AG20443 (cell line): ENCODE measurements at regions not wholly inside any gene's neighbourhood (a gene's known extent, or its start where the extent isn't known, plus 50 kb on each side); places are given as distances from the start of the nearest gene placed in this dataset.

ENCODE experiments used
- DNase-seq: peaks from one replicate; pipeline ENCODE4 v3.0.0; 2012; ENCODE audit warnings: low spot score, mixed read lengths

DNA sequence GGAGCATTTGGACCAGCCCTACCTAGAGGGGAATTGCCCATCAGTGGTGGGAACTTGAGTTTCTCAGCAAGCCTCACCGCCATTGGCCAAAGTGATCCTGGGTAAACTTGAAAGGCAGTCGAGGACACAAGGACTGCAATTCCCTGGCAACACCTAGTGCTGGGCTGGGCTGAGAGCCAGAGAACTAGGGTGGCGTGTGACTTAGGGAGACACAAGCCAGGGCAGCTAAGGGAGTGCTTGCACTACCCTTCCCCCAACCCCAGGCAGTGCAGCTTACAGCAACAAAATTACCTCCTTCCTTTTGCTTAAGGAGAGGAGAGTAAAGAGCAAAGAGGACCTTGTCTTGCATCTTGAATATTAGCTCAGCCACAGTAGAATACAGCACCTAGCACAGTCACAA lies 176.9 kb upstream of the PRMT6 start:
- no peak for DNase-seq

DNA sequence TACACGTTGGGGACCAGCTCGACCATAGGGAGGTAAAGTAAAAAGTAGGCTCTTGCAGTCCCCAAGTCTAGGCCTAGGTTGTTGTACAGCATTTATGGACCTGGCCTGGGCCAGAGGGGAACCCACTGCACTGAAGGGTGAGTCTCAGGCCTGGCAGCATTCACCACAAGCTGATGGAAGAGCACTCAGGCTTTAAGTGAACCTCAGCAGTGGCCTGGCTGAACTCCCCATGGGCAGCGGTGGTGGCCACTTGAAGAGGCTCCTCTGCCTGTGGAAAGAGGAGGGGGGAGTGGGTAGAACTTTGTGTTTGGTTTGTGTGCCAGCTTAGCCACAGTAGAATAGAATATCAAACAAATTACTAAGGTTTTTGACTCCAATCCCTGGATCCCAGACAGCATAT lies 176.2 kb upstream of the PRMT6 start:
- no peak for DNase-seq

DNA sequence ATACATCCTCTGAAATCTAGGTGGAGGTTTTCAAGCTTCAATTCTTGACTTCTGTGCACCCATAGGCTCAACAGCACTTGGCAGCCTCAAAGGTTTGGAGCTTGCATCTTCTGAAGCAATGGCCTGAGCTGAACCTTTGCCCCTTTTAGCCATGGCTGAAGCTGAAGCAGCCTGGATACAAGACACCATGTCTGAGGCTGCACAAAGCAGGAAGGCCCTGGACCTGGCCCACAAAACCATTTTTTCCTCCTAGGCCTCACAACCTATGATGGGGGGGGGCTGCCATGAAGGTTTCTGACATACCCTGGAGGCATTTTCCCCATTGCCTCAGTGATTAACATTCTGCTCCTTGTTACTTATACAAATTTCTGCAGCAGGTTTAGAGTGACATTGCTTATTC lies 173.3 kb upstream of the PRMT6 start:
- DNase-seq, result no peak

DNA sequence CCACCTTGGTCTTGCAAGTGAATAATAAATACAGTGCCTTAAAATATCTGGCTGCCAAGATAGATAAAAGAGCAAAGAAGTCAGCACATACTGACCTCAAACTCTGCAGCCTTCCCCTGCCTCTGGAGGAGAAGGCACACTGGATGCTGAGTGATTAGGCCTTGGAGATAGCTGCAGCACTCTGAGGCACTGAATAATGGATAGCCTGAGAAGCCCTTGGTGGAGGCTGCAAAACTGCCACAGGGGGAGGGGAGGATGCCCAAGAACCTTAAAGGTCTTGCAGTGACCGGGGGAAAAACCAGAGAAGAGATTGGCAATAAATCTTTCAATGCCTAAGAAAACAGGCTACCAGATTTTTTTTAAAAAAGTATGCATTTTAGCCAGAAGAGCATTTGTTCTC lies 167.4 kb upstream of the PRMT6 start:
- DNase-seq, result no peak

DNA sequence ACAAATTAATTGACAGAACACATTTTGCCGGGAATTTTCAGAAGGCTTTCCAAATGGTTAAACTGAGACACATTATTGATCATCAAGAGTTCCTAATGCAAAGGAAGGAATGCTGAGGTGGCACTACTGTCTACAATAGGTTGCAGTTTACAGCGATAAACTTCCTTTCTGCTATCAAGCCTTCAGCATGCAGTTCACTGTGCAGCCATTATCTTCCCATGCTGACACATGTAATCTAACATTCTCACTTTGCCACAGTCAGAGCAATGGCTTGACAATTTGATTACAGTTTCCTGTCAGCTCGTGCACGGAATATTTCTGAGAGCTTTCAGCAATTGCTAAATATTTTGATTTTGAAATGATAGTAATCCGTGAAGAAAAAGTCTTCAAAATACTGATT lies 166.9 kb upstream of the PRMT6 start:
- DNase-seq, result no peak

DNA sequence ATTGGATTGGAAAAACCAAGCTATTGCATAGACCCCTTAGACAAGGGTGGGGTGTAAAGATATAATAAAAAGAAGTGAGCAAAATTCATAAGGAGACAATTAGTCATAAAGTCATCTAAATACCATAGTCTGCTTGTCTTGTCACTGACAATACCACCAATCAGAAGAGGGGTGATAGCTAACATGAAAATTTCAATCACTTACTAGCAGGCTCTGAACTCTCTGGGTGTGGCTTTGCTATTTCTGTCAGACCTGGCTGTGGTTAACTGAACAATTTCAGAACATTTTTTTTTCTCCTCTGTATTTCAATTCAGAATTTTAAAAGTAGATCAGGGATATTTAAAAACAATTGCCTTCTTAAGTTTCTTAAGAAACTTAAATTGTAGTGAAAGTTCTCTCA lies 158.5 kb upstream of the PRMT6 start:
- no peak for DNase-seq

DNA sequence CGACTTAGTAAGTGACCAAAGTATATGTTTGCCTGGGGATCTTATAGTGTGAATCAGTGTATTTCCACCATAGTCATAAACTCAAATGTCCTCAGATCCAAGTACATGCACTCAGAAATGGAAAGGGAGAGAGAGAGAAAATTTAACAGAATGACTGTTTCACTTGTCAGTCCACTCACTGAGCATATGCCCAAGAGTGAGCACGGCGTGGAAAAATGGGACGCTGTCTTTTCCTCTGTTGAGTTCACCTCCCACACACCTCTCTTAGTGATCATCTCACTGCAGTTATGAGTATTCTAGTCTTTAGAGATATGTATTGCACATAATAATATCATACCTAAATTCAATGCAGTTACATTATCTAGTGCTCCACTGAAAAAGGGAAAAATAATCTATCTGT lies 156.8 kb upstream of the PRMT6 start:
- no peak for DNase-seq

DNA sequence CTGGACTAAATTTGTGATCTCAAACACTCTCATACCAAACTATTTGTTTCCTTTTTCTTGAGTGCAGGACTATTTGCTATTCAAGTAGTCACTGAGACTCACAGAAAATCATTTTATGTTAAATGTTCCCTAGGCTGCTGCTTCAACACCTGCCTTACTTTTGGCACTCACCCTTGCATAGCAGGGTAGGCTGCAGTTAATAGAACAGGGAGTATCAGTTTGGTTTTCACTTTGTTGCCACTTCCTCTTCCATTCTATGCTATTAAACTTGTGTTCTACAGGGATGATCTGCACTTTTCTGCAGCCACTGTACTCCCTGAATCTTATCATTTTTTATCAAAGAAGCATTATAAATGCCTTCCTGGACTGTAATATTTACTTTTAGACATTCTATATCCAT lies 148.7 kb upstream of the PRMT6 start:
- no peak for DNase-seq

DNA sequence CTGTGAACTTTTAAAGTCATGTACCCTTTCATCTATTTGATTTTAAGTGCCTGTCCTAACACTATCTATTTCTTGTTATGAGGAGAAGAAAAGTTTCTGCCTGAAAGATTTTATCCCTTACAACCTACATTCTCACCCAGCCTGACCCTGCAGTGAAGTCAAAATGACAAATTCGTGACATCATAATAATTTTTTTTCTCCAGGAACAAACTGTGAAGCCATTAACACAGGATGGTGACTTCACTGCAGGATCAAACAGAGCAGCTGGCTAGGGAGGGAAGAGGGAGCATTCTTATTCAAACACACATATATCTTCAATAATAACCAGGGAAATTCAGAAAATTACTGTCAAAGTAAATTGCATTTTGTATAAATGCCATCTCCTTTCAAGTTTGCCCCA lies 147.8 kb upstream of the PRMT6 start:
- DNase-seq, result no peak

DNA sequence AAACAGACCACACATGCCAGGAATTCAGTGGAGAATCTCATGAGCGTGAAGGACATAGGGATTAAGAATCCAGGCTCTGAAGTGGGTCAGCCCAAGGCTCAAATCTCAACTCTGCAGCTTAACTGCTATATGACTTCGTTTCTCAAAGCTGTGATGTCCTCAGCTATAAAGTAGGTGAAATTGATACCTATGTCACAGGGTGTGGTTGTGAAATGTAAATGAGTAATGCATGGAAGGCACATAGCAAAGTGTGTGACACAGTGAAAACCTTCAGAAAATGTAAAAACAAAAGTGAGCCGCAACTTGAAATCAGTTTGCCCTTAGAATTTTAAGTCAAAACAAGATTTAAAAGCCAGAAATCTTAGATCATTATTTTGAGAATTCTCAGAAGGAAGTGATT lies 145.7 kb upstream of the PRMT6 start:
- DNase-seq, result no peak

DNA sequence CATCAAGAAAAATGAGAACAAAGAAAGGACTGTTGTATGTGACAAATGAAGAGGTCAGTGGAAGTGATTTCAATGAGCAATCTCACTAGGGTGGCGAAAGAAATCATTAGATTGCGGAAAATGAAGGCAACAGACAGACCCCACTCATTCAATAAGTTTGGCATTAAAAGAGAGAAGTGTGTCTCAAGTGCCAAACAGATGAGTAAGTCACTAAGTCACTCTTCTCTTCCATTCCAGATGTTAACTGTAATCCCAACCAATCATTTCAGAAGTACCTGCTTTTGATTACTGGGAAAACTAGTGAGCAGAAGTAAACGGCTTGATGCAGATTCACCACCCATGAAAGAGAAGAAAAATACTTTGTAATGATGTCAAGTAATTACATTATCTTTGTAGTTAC lies 144.3 kb upstream of the PRMT6 start:
- peak; percentile 9 for DNase-seq

DNA sequence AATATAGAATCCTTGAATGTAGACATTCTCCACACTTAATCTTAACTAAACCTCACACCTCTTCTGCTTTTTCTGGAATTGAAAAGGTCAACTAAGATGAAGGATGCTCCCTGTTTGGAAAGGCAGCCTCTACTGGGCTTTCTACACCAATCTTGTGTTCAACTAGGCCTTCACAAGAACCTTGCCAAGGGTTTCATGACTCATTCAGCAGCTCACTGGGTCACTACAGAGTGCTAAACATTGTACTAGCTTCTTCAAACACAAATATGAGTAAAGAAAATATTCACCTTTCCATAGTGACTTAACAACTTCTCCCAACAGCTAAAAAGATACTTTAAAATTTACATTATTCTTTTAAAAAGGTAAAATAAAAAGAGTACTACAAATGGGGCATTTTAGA lies 135.3 kb upstream of the PRMT6 start:
- no peak for DNase-seq

DNA sequence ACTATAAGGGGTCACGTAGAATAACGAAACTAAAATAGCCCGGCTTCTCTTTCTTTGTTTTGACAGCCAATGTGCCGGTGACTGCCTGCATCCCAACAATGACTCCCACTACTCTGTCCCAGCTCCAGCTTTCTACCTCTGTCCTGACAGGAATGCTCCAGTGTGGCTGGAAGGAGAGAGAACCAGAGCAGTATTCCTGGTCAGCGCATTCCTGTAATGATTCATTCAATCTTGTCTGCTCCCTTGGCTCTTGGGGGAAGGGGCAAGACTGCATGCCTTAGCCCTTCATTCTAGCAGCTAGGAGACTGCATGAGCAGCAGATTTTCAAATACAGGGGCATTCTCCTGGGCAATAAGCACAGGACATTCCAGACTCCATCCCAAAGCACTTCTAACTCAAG lies 132.1 kb upstream of the PRMT6 start:
- DNase-seq, result peak; percentile 39

DNA sequence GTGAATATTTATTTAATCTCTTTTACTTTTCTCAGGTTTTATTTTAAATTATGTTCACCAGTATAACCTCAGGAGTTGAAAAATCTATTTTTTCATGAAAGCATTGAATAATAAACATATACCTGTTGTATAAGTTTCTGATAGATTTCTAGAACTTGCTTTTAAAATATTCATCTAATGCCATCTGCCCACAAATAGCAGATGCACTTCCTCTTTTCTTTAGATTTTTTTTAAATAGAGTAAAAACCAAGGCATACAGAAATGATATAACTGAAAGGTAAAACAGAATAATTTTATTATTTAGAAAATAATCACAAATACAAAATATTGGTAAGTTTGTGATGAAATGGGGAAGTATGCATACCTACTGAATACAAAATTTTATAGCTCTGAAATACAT lies 130.7 kb upstream of the PRMT6 start:
- no peak for DNase-seq

DNA sequence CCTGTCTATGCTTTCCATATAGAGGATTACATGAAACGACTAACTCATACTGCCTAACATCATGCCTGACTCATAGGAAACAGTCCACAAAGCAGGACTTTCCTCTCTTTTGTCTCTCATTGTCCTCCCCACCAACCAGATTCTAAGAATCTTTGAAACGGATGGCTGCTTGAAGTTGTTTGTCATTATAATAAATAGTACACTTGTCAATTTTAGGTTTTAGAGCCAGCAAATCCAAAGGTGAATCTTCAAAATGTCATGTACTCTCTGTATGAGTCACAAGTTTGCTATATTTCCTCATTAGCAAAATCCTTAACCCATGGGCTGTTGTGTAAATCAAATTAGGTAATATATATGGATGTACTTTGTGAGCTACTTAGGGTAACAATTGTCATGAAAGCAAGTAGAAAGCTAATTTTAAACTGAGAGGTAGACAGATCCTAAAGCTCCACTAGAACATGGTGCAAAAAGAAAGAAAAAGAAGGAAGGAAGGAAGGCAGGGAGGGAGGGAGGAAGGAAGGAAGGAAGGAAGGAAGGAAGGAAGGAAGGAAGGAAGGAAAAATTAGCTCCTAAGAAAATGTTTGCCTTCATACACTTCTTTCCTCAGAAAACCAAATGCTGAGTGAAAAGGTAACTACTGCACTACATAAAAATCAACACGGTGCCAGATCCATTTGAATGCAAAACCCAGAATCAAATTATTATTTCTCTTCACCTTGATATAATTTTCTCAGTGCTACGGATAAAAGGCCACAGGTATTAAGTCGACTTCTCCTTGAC lies 129.5 kb upstream of the PRMT6 start:
- DNase-seq, result no peak

DNA sequence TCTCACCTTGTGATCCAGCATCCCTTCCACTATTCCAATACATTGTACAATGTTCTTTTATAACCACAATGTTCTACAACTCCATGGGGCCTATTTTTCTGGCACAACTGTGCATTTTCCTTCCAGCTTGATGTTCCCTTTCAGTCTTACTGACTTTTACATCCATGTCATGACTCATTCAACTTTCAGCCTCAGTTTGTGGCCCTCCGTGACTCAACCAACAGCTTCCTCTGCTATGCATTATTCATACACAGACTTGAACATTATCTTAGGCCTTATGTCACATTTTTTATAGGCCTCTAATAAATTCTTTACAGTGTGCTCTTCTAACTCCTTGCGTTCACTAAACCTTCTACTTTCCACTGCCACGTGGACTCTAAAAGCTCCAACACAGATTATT lies 119.4 kb upstream of the PRMT6 start:
- peak; percentile 33 for DNase-seq

DNA sequence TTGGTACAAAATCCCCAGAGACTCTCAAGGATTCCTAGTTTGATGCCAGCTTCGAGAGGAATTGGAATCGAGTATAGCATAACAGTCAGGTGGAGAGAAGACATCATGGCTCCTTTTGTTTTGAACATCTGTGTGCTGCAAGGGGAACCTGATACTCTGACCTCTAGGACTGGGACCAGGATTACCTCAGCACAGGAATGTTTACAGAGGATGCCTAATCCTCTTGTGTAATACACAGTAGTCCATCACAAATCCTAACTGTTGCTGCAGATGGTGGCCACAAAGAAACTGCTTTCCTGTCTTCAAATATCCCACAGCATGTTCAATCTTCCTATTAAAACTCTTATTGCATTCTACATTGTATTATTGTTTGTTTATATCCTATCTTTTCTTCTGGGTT lies 111.8 kb upstream of the PRMT6 start:
- DNase-seq, result no peak

DNA sequence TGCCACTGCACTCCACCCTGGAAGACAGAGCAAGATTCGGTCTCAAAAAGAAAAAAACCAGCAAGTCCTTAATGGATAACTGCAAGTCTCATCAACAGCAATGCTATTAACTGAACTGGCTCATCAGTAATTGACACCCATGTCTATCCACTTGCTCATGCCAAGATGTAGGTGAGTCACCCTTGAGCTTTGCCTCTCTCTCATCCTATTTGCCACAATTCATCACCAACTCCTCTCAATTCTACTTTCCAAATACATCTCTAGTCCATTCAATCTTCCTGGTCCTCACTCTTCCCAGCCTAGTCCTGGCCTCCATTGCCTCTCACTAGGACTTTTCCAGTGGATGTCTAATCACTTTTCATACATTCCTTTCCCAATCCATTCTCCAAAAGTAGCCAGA lies 103.7 kb upstream of the PRMT6 start:
- DNase-seq, result peak; percentile 13

DNA sequence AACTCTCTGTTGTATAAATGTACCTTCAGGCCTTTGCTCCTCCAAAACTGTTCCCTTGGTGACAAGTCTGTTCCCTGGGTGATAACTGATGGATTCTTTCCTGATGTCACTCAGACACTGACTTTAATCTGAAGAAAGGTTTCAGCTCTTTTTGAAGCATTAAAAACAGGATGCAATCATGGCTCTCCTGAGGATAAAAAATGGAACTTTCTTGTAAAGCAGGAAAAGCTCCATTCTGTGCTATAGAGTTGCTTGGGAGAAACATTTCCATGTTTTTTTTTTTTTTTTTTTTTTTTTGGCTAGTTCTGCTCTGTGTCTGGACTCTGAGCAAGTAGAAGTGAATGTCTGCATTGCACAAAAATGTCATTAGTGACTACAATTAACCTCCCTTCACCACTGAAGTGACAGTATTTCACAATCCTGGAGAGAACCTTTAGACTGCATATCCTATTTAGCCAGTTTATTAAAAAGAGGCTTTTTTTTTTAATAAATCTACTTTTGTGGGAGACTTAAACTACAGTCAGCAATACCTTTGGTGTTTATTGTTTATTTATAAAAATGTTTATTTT lies 101.7 kb upstream of the PRMT6 start:
- DNase-seq, result peak; percentile 11

DNA sequence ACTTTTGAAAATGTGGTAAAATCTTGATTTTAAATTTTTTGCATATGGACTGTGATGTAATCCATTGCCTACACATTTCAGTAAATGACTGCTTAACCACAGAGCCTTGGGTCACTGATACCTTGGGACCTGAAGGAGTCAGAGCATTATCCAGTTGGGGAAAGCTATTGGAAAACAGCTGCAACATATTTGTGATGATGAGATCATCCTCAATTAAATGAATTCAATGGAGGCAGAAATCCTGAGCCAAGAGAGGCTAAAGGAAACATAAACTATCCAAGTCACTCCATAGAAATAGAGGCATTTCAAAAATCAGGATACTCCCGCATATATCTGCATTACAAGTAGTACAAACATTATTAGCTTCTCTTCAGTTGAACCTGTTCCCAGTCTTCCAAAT lies 99.8 kb upstream of the PRMT6 start:
- DNase-seq, result no peak

DNA sequence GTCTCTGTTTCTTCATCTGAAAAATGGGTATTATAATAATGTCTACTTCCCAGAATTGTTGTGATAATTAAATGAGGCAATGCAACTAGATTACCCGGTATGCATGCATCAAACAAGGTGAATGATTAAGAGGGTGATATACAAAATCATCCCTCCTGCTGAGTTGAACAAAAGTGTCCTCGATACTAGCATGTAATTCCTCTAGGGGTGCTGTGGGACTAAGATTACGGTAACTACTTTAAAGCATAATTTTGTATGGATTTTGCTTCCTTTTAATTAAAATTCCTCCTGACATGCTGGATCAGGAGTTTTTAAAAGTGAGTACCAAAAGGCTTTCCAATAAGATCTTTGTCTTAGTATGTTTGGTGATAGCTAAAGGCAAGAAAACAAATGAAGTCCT lies 98.7 kb upstream of the PRMT6 start:
- DNase-seq, result no peak

DNA sequence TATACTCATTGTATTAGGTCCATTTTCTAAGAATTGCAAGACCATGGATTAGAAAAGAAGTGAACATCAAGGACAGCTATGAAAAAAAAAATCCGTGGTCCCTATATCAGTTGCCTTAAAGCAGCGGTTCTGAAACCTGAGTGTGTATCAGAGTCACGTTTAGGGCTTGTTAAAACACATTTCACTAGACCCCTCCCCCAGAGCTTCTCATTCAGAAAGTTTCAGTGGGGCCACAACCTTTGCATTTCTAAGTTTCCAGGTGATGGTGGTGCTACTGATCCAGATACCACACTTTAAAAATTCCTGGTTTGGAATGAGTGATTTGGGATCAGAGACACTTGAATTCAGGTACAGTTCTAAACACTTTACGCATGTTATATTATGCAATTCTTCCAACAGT lies 96.1 kb upstream of the PRMT6 start:
- no peak for DNase-seq

DNA sequence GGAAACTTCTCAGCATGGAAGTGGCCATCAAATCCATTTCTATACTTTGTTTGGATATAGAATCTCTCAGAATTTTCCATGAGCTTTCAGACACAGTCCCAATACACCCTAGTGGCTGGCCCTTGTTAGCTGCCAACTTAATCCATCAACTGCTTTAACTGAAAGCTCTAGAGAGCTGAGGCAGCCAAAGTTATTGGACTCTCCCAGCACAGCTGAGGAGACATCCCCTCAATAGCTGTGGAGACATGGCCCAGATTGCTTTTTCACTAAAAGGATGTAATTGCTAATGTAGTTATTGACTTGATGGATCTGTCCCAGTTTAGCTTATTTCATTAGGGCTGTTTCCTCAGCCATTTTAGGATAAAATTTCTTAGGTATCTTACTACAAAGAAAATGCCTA lies 94.8 kb upstream of the PRMT6 start:
- DNase-seq, result no peak

DNA sequence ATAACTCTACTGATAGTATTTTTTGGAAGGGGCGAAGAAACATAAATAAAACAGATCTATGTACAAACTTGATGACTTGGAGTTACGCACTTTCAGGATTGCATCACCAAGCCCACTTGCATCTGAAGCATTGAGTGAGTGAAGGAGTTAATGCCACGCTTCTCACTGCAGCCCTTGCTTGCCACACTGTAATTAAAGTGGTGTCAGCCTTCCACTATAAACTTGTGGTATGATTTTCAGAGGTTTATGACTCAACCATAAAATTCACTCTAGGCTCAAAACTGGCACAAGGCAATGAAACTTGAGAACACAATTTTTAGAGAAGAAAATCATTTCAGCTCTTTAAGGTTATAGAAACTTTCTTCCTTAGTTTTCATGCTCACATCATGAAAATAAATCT lies 93.9 kb upstream of the PRMT6 start:
- peak; percentile 44 for DNase-seq
